ENCODE measurements at regions not wholly inside any gene's neighbourhood (a gene's known extent, or its start where the extent isn't known, plus 50 kb on each side); places are given as distances from the start of the nearest gene placed in this dataset.

GRCh38 chr10:59463909-59464308 is 101.6 kb upstream of the FAM13C start:
- TF ChIP-seq, protein P1, sequence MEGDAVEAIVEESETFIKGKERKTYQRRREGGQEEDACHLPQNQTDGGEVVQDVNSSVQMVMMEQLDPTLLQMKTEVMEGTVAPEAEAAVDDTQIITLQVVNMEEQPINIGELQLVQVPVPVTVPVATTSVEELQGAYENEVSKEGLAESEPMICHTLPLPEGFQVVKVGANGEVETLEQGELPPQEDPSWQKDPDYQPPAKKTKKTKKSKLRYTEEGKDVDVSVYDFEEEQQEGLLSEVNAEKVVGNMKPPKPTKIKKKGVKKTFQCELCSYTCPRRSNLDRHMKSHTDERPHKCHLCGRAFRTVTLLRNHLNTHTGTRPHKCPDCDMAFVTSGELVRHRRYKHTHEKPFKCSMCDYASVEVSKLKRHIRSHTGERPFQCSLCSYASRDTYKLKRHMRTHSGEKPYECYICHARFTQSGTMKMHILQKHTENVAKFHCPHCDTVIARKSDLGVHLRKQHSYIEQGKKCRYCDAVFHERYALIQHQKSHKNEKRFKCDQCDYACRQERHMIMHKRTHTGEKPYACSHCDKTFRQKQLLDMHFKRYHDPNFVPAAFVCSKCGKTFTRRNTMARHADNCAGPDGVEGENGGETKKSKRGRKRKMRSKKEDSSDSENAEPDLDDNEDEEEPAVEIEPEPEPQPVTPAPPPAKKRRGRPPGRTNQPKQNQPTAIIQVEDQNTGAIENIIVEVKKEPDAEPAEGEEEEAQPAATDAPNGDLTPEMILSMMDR (IDR thresholded peaks at IDR 0.05), result no peak
- TF ChIP-seq POLR2AphosphoS5 (IDR thresholded peaks at IDR 0.05; ENCODE audit: insufficient read depth in 1 of 2, low read depth in 1 of 2), result no peak

Data from vagina (tissue), 2 donors.